ENCODE measurements at regions not wholly inside any gene's neighbourhood (a gene's known extent, or its start where the extent isn't known, plus 50 kb on each side); places are given as distances from the start of the nearest gene placed in this dataset.

GRCh38 chr7:25059576-25059975 is 65.5 kb downstream of the CYCS start:
- dilution Hi-C loops (cut with MboI; ENCODE audit: extremely low pct_ligation_motif_present, low sequenced_read_pairs): no loop called here
- no TSS peak for BruUV-seq (replicated peaks)

GRCh38 chr7:25056368-25056767 is 68.7 kb downstream of the CYCS start:
- BruUV-seq (replicated peaks): no TSS peak
- H3K4me3 ChIP-seq (replicated peaks in 1 of 3; ENCODE audit: insufficient read depth in 1 of 3, low read depth in 1 of 3, low read length in 3 of 3): no peak overlapping the region
- no peaks in the 10 kb centered on the region for H3K9me1 ChIP-seq (replicated peaks; ENCODE audit: control insufficient read depth, extremely low read depth, insufficient read depth, low read length)
- H3K4me2 ChIP-seq (ENCODE audit: insufficient read depth, low read length): no peak overlapping the region
- H4K20me1 ChIP-seq (replicated peaks; ENCODE audit: control insufficient read depth, extremely low read depth, insufficient read depth, low read length): no peaks in the 10 kb centered on the region
- no peaks in the 10 kb centered on the region for H3K36me3 ChIP-seq (ENCODE audit: control insufficient read depth in 2 of 2, extremely low read depth in 1 of 2, insufficient read depth in 2 of 2, low read length in 2 of 2)
- no peaks in the 10 kb centered on the region for H3K4me1 ChIP-seq (ENCODE audit: control insufficient read depth, extremely low read depth, insufficient read depth, low read length)
- no peaks in the 10 kb centered on the region for H3K9me3 ChIP-seq (replicated peaks; ENCODE audit: control insufficient read depth, insufficient read depth, low read length)
- H3K27me3 ChIP-seq (ENCODE audit: control insufficient read depth in 2 of 2, insufficient read depth in 2 of 2, low read length in 2 of 2): peaks cover 0 to 3% of the 10 kb centered on the region in 2 experiments
- no peak overlapping the region for H3K27ac ChIP-seq (ENCODE audit: insufficient read depth, low read depth, low read length)
- FAIRE-seq (no peak), DNase-seq (ENCODE audit: low read depth, low spot score) (no peak)
- dilution Hi-C loops (cut with MboI; ENCODE audit: extremely low pct_ligation_motif_present, low sequenced_read_pairs) (no loop called here), intact Hi-C loops (cut with micrococcal nuclease) (no loop called here)
- CTCF ChIA-PET: interaction anchor here (1.3 kb wide), 1 partner anchor 244 kb away, joined by 4 read pairs; no protein-coding TSS in a partner anchor
- no peak overlapping the region for H3K9ac ChIP-seq (replicated peaks; ENCODE audit: extremely low read depth, insufficient read depth, low read length)
- no peak for TF ChIP-seq FOS (IDR thresholded peaks at IDR 0.05; ENCODE audit: borderline replicate concordance, insufficient read depth, low read length)
- TF ChIP-seq EZH2 (IDR thresholded peaks at IDR 0.05; ENCODE audit: borderline replicate concordance, low read depth, low read length, severe bottlenecking): no peak
- no peak for TF ChIP-seq MYC (IDR thresholded peaks at IDR 0.05; ENCODE audit: low read depth, low read length)
- no peak for TF ChIP-seq CTCF (IDR thresholded peaks at IDR 0.05; ENCODE audit: extremely low read depth in 1 of 2, insufficient read depth in 1 of 2, low read depth in 1 of 2, low read length in 2 of 2)
- TF ChIP-seq POLR2A (IDR thresholded peaks at IDR 0.05; ENCODE audit: low read depth, low read length): no peak
- no peak for TF ChIP-seq GATA2 (IDR thresholded peaks at IDR 0.05; ENCODE audit: insufficient read depth, insufficient read length, low read depth, low read length)
- TF ChIP-seq MAX (IDR thresholded peaks at IDR 0.05; ENCODE audit: insufficient read depth, insufficient read length): no peak
- TF ChIP-seq JUN (IDR thresholded peaks at IDR 0.05; ENCODE audit: borderline replicate concordance, insufficient read depth, insufficient read length, low read depth): no peak
- no peak for TF ChIP-seq POLR2AphosphoS5 (IDR thresholded peaks at IDR 0.05; ENCODE audit: insufficient read depth, low read depth, low read length)
- no peaks in the 10 kb centered on the region for H3K79me2 ChIP-seq (ENCODE audit: control insufficient read depth, insufficient read depth, low read length)
- H2AFZ ChIP-seq (ENCODE audit: low read depth, low read length): no peak overlapping the region
- POLR2A ChIA-PET: no interaction called here

More at GRCh38 chr7:25059576-25059975, 65.5 kb downstream of the CYCS start:
- H3K79me2 ChIP-seq (ENCODE audit: control insufficient read depth, insufficient read depth, low read length): no peaks in the 10 kb centered on the region
- no peaks in the 10 kb centered on the region for H3K4me1 ChIP-seq (ENCODE audit: control insufficient read depth, extremely low read depth, insufficient read depth, low read length)
- no peak for FAIRE-seq
- H3K27me3 ChIP-seq (ENCODE audit: control insufficient read depth in 2 of 2, insufficient read depth in 2 of 2, low read length in 2 of 2): peaks cover 0 to 3% of the 10 kb centered on the region in 2 experiments
- no peak overlapping the region for H3K4me2 ChIP-seq (ENCODE audit: insufficient read depth, low read length)
- H4K20me1 ChIP-seq (replicated peaks; ENCODE audit: control insufficient read depth, extremely low read depth, insufficient read depth, low read length): no peaks in the 10 kb centered on the region
- no peak overlapping the region for H3K27ac ChIP-seq (ENCODE audit: insufficient read depth, low read depth, low read length)
- H3K9me1 ChIP-seq (replicated peaks; ENCODE audit: control insufficient read depth, extremely low read depth, insufficient read depth, low read length): no peaks in the 10 kb centered on the region
- H2AFZ ChIP-seq (ENCODE audit: low read depth, low read length): no peak overlapping the region
- DNase-seq (ENCODE audit: low read depth, low spot score): no peak
- no peaks in the 10 kb centered on the region for H3K36me3 ChIP-seq (ENCODE audit: control insufficient read depth in 2 of 2, extremely low read depth in 1 of 2, insufficient read depth in 2 of 2, low read length in 2 of 2)
- intact Hi-C loops (cut with micrococcal nuclease): no loop called here
- H3K9me3 ChIP-seq (replicated peaks; ENCODE audit: control insufficient read depth, insufficient read depth, low read length): no peaks in the 10 kb centered on the region
- H3K9ac ChIP-seq (replicated peaks; ENCODE audit: extremely low read depth, insufficient read depth, low read length): no peak overlapping the region
- TF ChIP-seq FOS (IDR thresholded peaks at IDR 0.05; ENCODE audit: borderline replicate concordance, insufficient read depth, low read length) (no peak), MYC (IDR thresholded peaks at IDR 0.05; ENCODE audit: low read depth, low read length) (no peak), EZH2 (IDR thresholded peaks at IDR 0.05; ENCODE audit: borderline replicate concordance, low read depth, low read length, severe bottlenecking) (no peak), MAX (IDR thresholded peaks at IDR 0.05; ENCODE audit: insufficient read depth, insufficient read length) (no peak), JUN (IDR thresholded peaks at IDR 0.05; ENCODE audit: borderline replicate concordance, insufficient read depth, insufficient read length, low read depth) (no peak), POLR2AphosphoS5 (IDR thresholded peaks at IDR 0.05; ENCODE audit: insufficient read depth, low read depth, low read length) (no peak)
- POLR2A ChIA-PET: no interaction called here
- CTCF ChIA-PET: no interaction called here
- no peak overlapping the region for H3K4me3 ChIP-seq (replicated peaks in 1 of 3; ENCODE audit: insufficient read depth in 1 of 3, low read depth in 1 of 3, low read length in 3 of 3)

Data from endothelial cell of umbilical vein (primary cell).